OCI-LY1 (cell line): ENCODE measurements at regions not wholly inside any gene's neighbourhood (a gene's known extent, or its start where the extent isn't known, plus 50 kb on each side); places are given as distances from the start of the nearest gene placed in this dataset.

Experiments
- CTCF ChIP-seq: fragments of 200-600 bp; sonication (generic), shearing (Covaris generic); IDR thresholded peaks from 2 replicates; pipeline ENCODE4 v1.5.1; 2017; ENCODE audit warnings: mild to moderate bottlenecking, antibody characterized with exemption, low read length, moderate library complexity, mixed read lengths
- EZH2 ChIP-seq: fragments of 200-600 bp; sonication (generic), shearing (Covaris generic); IDR thresholded peaks from 2 replicates; pipeline ENCODE4 v1.8.0; 2017; ENCODE audit warnings: borderline replicate concordance, mixed run types, mild to moderate bottlenecking, antibody characterized with exemption, low read length, moderate library complexity, mixed read lengths

GRCh38 chr12:42749239-42749638, 159.7 kb upstream of the PRICKLE1 start:
- TF ChIP-seq CTCF, result no peak
- no peak for TF ChIP-seq EZH2
